Central memory CD8-positive, alpha-beta T cell (primary cell): ENCODE measurements at regions not wholly inside any gene's neighbourhood (a gene's known extent, or its start where the extent isn't known, plus 50 kb on each side); places are given as distances from the start of the nearest gene placed in this dataset.

ENCODE experiments used
- ATAC-seq: fragments of 150-1000 bp; cut with Tn5 transposase; replicated peaks from 2 replicates; pipeline ENCODE4 v1.10.0; 2022; ENCODE audit warnings: mild to moderate bottlenecking, moderate FRiP score, moderate number of reproducible peaks; ENCODE audit not compliant: poor library complexity, severe bottlenecking; ENCODE audit errors: extremely low read depth
- DNase-seq, 2 donors: peaks; one replicate each; pipeline ENCODE4 v3.0.0; 2021; ENCODE audit warnings: low spot score in 2 of 2
- H3K27ac Mint-ChIP-seq: one replicate; pipeline ENCODE4 v1.8.0; 2022; ENCODE audit warnings: low read depth, mild to moderate bottlenecking, moderate library complexity, mixed read lengths
- H3K27me3 Mint-ChIP-seq: one replicate; pipeline ENCODE4 v1.8.0; 2022; ENCODE audit warnings: mixed read lengths
- H3K36me3 Mint-ChIP-seq: one replicate; pipeline ENCODE4 v1.8.0; 2022; ENCODE audit warnings: mild to moderate bottlenecking, moderate library complexity, mixed read lengths; ENCODE audit not compliant: insufficient read depth
- H3K4me1 Mint-ChIP-seq: one replicate; pipeline ENCODE4 v1.8.0; 2022; ENCODE audit warnings: mixed read lengths
- H3K4me3 Mint-ChIP-seq: one replicate; pipeline ENCODE4 v1.8.0; 2022; ENCODE audit warnings: mild to moderate bottlenecking, moderate library complexity, mixed read lengths
- H3K9me3 Mint-ChIP-seq: one replicate; pipeline ENCODE4 v1.8.0; 2022; ENCODE audit warnings: mixed read lengths

- DNase-seq (no peak), ATAC-seq (no peak)
- no peaks in the 10 kb centered on the region for H3K4me1 Mint-ChIP-seq
- H3K4me3 Mint-ChIP-seq = no peak overlapping the region
- H3K9me3 Mint-ChIP-seq = no peaks in the 10 kb centered on the region
- no peaks in the 10 kb centered on the region for H3K27me3 Mint-ChIP-seq
- peaks cover 1% of the 10 kb centered on the region for H3K36me3 Mint-ChIP-seq
- no peak overlapping the region for H3K27ac Mint-ChIP-seq
Measured at GRCh38 chr16:11422381-11423314, 77.4 kb downstream of the RMI2 start.

- DNase-seq (no peak), ATAC-seq (no peak)
- no peak overlapping the region for H3K27ac Mint-ChIP-seq
Measured at GRCh38 chr16:11423315-11424117, 78.3 kb downstream of the RMI2 start.

GRCh38 chr16:11424118-11424460 is 78.8 kb downstream of the RMI2 start:
- no peaks in the 10 kb centered on the region for H3K27me3 Mint-ChIP-seq
- H3K27ac Mint-ChIP-seq = no peak overlapping the region
- H3K4me3 Mint-ChIP-seq = no peak overlapping the region
- no peaks in the 10 kb centered on the region for H3K4me1 Mint-ChIP-seq
- no peak for ATAC-seq
- H3K9me3 Mint-ChIP-seq = no peaks in the 10 kb centered on the region
- no peak for DNase-seq
- H3K36me3 Mint-ChIP-seq = peaks cover 1% of the 10 kb centered on the region

More at GRCh38 chr16:11423315-11424117, 78.3 kb downstream of the RMI2 start:
- H3K4me3 Mint-ChIP-seq = no peak overlapping the region
- no peaks in the 10 kb centered on the region for H3K9me3 Mint-ChIP-seq
- H3K4me1 Mint-ChIP-seq = no peaks in the 10 kb centered on the region
- no peaks in the 10 kb centered on the region for H3K27me3 Mint-ChIP-seq
- peaks cover 1% of the 10 kb centered on the region for H3K36me3 Mint-ChIP-seq

- peaks cover 1% of the 10 kb centered on the region for H3K36me3 Mint-ChIP-seq
- H3K27ac Mint-ChIP-seq = no peak overlapping the region
Measured at GRCh38 chr16:11425140-11425539, 79.9 kb downstream of the RMI2 start.

GRCh38 chr16:11428623-11428953 is 83.3 kb downstream of the RMI2 start:
- ATAC-seq (no peak), DNase-seq (no peak)
- H3K27me3 Mint-ChIP-seq = no peaks in the 10 kb centered on the region
- no peaks in the 10 kb centered on the region for H3K9me3 Mint-ChIP-seq
- no peak overlapping the region for H3K4me3 Mint-ChIP-seq
- no peaks in the 10 kb centered on the region for H3K4me1 Mint-ChIP-seq
- H3K27ac Mint-ChIP-seq = no peak overlapping the region
- H3K36me3 Mint-ChIP-seq = no peaks in the 10 kb centered on the region

More at GRCh38 chr16:11425140-11425539, 79.9 kb downstream of the RMI2 start:
- H3K4me3 Mint-ChIP-seq = no peak overlapping the region
- no peaks in the 10 kb centered on the region for H3K4me1 Mint-ChIP-seq
- DNase-seq = no peak
- no peak for ATAC-seq
- H3K9me3 Mint-ChIP-seq = no peaks in the 10 kb centered on the region
- H3K27me3 Mint-ChIP-seq = no peaks in the 10 kb centered on the region

- ATAC-seq (no peak), DNase-seq (no peak)
- Mint-ChIP-seq H3K27me3 (no peaks in the 10 kb centered on the region), H3K4me3 (no peak overlapping the region), H3K36me3 (no peaks in the 10 kb centered on the region), H3K27ac (no peak overlapping the region), H3K4me1 (no peaks in the 10 kb centered on the region), H3K9me3 (no peaks in the 10 kb centered on the region)
Measured at GRCh38 chr16:11429123-11429522, 83.9 kb downstream of the RMI2 start.

- Mint-ChIP-seq H3K4me1 (no peaks in the 10 kb centered on the region), H3K27ac (no peak overlapping the region), H3K27me3 (no peaks in the 10 kb centered on the region), H3K36me3 (no peaks in the 10 kb centered on the region), H3K9me3 (no peaks in the 10 kb centered on the region), H3K4me3 (no peak overlapping the region)
- ATAC-seq (no peak), DNase-seq (no peak)
Measured at GRCh38 chr16:11429823-11430222, 84.6 kb downstream of the RMI2 start.

GRCh38 chr16:11430601-11431317 is 85.5 kb downstream of the RMI2 start:
- no peaks in the 10 kb centered on the region for H3K27me3 Mint-ChIP-seq
- H3K4me3 Mint-ChIP-seq = no peak overlapping the region
- no peaks in the 10 kb centered on the region for H3K4me1 Mint-ChIP-seq
- H3K27ac Mint-ChIP-seq = no peak overlapping the region
- no peaks in the 10 kb centered on the region for H3K9me3 Mint-ChIP-seq
- DNase-seq (no peak), ATAC-seq (no peak)
- H3K36me3 Mint-ChIP-seq = no peaks in the 10 kb centered on the region

- ATAC-seq (no peak), DNase-seq (no peak)
- Mint-ChIP-seq H3K36me3 (no peaks in the 10 kb centered on the region), H3K4me1 (no peaks in the 10 kb centered on the region), H3K9me3 (no peaks in the 10 kb centered on the region), H3K27me3 (no peaks in the 10 kb centered on the region), H3K27ac (no peak overlapping the region), H3K4me3 (no peak overlapping the region)
Measured at GRCh38 chr16:11431915-11432465, 86.7 kb downstream of the RMI2 start.

- H3K4me3 Mint-ChIP-seq = no peak overlapping the region
- no peaks in the 10 kb centered on the region for H3K27me3 Mint-ChIP-seq
- no peaks in the 10 kb centered on the region for H3K36me3 Mint-ChIP-seq
- no peak for DNase-seq
- no peak overlapping the region for H3K27ac Mint-ChIP-seq
- no peaks in the 10 kb centered on the region for H3K4me1 Mint-ChIP-seq
- no peak for ATAC-seq
- H3K9me3 Mint-ChIP-seq = no peaks in the 10 kb centered on the region
Measured at GRCh38 chr16:11432856-11433395, 87.7 kb downstream of the RMI2 start.

GRCh38 chr16:11435576-11435975 is 90.3 kb downstream of the RMI2 start:
- H3K36me3 Mint-ChIP-seq = no peaks in the 10 kb centered on the region
- H3K27ac Mint-ChIP-seq = no peak overlapping the region
- no peak for ATAC-seq
- H3K4me1 Mint-ChIP-seq = no peaks in the 10 kb centered on the region
- H3K9me3 Mint-ChIP-seq = peaks cover 5% of the 10 kb centered on the region
- H3K27me3 Mint-ChIP-seq = no peaks in the 10 kb centered on the region
- no peak for DNase-seq
- H3K4me3 Mint-ChIP-seq = no peak overlapping the region

- peaks cover 6% of the 10 kb centered on the region for H3K9me3 Mint-ChIP-seq
- no peak overlapping the region for H3K4me3 Mint-ChIP-seq
- DNase-seq (no peak), ATAC-seq (no peak)
- H3K27ac Mint-ChIP-seq = no peak overlapping the region
- no peaks in the 10 kb centered on the region for H3K27me3 Mint-ChIP-seq
- H3K4me1 Mint-ChIP-seq = no peaks in the 10 kb centered on the region
- no peaks in the 10 kb centered on the region for H3K36me3 Mint-ChIP-seq
Measured at GRCh38 chr16:11437069-11437468, 91.8 kb downstream of the RMI2 start.
